ENCODE measurements at regions not wholly inside any gene's neighbourhood (a gene's known extent, or its start where the extent isn't known, plus 50 kb on each side); places are given as distances from the start of the nearest gene placed in this dataset.
"Not testable (repeated sequence)": the region's sequence is repeated elsewhere in the genome, so short reads cannot be mapped to it uniquely, and the experiment has no call there.

- not testable (repeated sequence) for H3K9me3 Mint-ChIP-seq (ENCODE audit: unreplicated experiment)
Measured at GRCh38 chr1:143799568-143800187, 172.1 kb downstream of the FAM72C start.

GRCh38 chr1:143796369-143796768 lies 175.4 kb downstream of the FAM72C start:
- not testable (repeated sequence) for H3K27me3 Mint-ChIP-seq (ENCODE audit: unreplicated experiment); H3K9me3 Mint-ChIP-seq (ENCODE audit: unreplicated experiment); H3K36me3 Mint-ChIP-seq (ENCODE audit: unreplicated experiment); DNase-seq; H3K4me3 Mint-ChIP-seq (ENCODE audit: unreplicated experiment); H3K4me1 Mint-ChIP-seq (ENCODE audit: low read depth, unreplicated experiment); H3K27ac Mint-ChIP-seq (ENCODE audit: unreplicated experiment)

More at GRCh38 chr1:143799568-143800187, 172.1 kb downstream of the FAM72C start:
- H3K27ac Mint-ChIP-seq (ENCODE audit: unreplicated experiment); DNase-seq; H3K4me3 Mint-ChIP-seq (ENCODE audit: unreplicated experiment); H3K4me1 Mint-ChIP-seq (ENCODE audit: low read depth, unreplicated experiment); H3K36me3 Mint-ChIP-seq (ENCODE audit: unreplicated experiment); H3K27me3 Mint-ChIP-seq (ENCODE audit: unreplicated experiment): not testable (repeated sequence)

DNA sequence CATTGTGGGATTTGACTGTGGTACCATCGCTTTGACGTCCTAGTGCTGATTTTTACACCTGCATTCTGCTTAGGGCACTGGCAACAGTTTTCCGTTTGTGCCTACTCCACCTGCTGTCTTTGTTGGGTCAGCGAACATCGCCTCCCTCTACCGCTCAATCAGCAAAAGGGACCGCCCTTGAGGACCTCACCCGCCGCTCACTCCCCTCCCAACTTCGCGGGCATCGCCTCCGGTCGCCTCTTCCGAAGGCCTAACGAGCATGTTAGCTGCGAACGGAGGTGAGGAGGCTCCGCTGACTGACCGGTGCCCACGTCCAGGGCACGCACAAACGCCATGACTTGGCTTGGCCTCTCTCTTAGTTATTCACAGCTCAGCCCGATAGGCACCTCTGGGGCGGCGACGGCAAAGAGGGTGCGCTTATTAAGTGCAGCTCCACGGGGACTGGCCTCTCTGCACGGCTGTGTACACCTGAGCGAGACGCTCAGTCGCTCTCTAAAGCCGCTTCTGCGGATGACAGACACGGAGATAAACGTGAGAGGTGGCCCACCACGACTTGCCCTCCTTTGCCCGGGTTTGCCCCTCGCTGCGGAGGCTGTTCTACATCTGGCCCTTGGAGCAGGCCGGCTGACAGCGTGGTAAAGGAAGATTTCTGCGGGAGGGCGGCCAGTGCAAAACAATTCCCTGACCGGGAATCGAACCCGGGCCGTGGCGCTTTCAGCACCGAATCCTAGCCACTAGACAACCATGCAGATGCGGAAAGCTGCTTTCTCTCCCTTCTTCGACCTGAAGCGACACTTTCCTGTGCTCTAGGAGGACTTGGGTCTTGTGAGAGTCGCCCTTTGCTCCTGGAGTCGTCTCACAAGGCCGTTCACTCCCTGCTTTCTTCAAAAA lies 179.5 kb downstream of the FAM72C start:
- H3K9me3 Mint-ChIP-seq (ENCODE audit: unreplicated experiment); H3K27me3 Mint-ChIP-seq (ENCODE audit: unreplicated experiment); H3K4me3 Mint-ChIP-seq (ENCODE audit: unreplicated experiment); H3K36me3 Mint-ChIP-seq (ENCODE audit: unreplicated experiment); H3K27ac Mint-ChIP-seq (ENCODE audit: unreplicated experiment); H3K4me1 Mint-ChIP-seq (ENCODE audit: low read depth, unreplicated experiment); DNase-seq: not testable (repeated sequence)

DNA sequence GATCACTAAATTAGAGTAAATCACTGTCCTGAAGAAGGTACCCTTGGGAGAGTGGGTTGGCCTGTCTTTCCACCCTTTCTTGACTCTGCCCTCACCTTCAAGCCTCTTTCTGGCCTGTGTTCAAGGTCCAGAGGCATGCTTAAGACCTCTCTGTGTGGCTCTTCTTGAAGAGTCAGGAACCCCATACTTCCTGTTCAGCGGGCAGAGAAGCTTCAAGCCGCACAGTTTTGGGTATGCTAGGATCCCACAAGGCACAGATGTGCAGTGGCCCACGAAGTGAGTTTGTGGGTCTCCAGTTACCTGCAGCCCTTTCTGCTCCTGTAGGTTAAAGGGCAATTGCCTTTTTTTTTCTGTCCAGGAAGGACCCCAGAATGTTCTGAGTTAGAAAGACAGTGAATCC lies 185.4 kb downstream of the FAM72C start:
- not testable (repeated sequence) for H3K27ac Mint-ChIP-seq (ENCODE audit: unreplicated experiment); DNase-seq; H3K4me3 Mint-ChIP-seq (ENCODE audit: unreplicated experiment); H3K9me3 Mint-ChIP-seq (ENCODE audit: unreplicated experiment); H3K4me1 Mint-ChIP-seq (ENCODE audit: low read depth, unreplicated experiment); H3K36me3 Mint-ChIP-seq (ENCODE audit: unreplicated experiment); H3K27me3 Mint-ChIP-seq (ENCODE audit: unreplicated experiment)

DNA sequence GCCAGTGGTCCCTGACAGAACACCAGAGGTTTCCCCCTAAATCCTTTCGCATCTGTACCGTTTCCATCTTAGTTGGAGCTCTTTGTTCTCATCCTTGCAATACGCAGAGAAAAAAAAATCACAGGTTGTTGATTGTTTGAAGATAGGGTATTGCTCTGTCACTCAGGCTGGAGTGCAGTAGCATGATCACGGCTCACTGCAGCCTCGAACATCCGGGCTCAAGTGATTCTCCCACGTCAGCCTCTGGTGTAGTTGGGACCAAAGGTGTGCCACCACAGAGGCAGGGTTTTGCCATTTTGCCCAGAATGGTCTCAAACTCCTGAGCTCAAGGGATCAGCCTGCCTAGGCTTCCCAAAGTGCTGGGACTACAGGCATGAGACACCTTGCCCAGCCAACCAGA lies 185.9 kb downstream of the FAM72C start:
- not testable (repeated sequence) for H3K4me3 Mint-ChIP-seq (ENCODE audit: unreplicated experiment); H3K27me3 Mint-ChIP-seq (ENCODE audit: unreplicated experiment); H3K4me1 Mint-ChIP-seq (ENCODE audit: low read depth, unreplicated experiment); DNase-seq; H3K36me3 Mint-ChIP-seq (ENCODE audit: unreplicated experiment); H3K9me3 Mint-ChIP-seq (ENCODE audit: unreplicated experiment); H3K27ac Mint-ChIP-seq (ENCODE audit: unreplicated experiment)

DNA sequence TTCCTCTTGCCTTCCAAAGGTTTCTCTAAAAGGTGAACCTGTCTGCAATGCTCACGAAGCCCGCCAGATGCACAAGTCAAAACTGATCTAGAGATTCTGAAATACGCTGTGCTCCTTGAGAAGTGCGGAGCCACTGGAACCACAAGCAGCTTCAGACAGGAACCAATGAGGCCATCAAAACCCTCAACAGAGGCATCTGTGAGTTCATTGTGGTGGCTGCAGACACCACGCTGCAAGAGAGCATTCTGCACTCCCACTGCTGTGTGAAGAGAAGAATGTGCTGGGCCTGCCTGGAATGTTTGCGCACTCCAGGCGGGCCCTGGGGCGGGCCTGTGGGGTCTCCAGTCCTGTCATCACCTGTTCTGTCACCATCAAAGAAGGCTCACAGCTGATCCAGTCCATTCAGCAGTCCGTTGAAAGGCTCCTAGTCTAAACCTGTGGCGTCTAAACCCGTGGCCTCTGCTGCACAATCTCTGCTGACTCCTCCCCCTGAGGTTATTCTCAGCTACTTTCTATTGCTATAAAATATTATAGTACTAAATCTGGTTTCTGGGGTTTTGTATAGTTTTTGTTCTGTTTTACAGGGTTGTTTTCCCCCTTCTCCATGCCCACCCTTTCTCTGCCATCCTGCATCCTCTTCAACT lies 187.4 kb downstream of the FAM72C start:
- H3K27ac Mint-ChIP-seq (ENCODE audit: unreplicated experiment); H3K27me3 Mint-ChIP-seq (ENCODE audit: unreplicated experiment); H3K4me3 Mint-ChIP-seq (ENCODE audit: unreplicated experiment); H3K9me3 Mint-ChIP-seq (ENCODE audit: unreplicated experiment); H3K36me3 Mint-ChIP-seq (ENCODE audit: unreplicated experiment); H3K4me1 Mint-ChIP-seq (ENCODE audit: low read depth, unreplicated experiment); DNase-seq: not testable (repeated sequence)

GRCh38 chr1:143778178-143778577 lies 193.6 kb downstream of the FAM72C start:
- not testable (repeated sequence) for H3K4me3 Mint-ChIP-seq (ENCODE audit: unreplicated experiment); H3K27me3 Mint-ChIP-seq (ENCODE audit: unreplicated experiment); H3K27ac Mint-ChIP-seq (ENCODE audit: unreplicated experiment); H3K4me1 Mint-ChIP-seq (ENCODE audit: low read depth, unreplicated experiment); H3K9me3 Mint-ChIP-seq (ENCODE audit: unreplicated experiment); H3K36me3 Mint-ChIP-seq (ENCODE audit: unreplicated experiment); DNase-seq

GRCh38 chr1:143764831-143765230 lies 207.0 kb downstream of the FAM72C start:
- not testable (repeated sequence) for H3K27ac Mint-ChIP-seq (ENCODE audit: unreplicated experiment)

DNA sequence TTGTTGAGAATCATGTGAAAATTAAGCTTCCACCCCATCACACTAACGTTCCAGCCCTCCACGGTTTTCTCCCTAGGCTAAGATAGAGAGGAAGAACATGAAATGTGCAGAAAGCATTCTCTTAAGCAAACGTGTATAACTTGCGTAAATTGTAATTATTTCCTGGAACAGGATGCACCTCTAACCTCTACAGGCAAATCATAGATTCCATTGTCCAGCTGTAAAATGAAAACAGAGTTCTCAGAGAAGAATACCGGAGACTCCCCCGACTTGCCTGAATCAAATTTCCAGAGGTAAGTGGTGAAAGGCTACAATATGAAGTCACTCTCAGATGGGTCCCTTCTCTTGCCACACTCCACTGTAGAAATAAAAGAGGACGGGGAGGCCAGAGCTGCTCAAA lies 211.4 kb downstream of the FAM72C start:
- H3K27ac Mint-ChIP-seq (ENCODE audit: unreplicated experiment); DNase-seq; H3K4me3 Mint-ChIP-seq (ENCODE audit: unreplicated experiment); H3K9me3 Mint-ChIP-seq (ENCODE audit: unreplicated experiment); H3K27me3 Mint-ChIP-seq (ENCODE audit: unreplicated experiment); H3K36me3 Mint-ChIP-seq (ENCODE audit: unreplicated experiment); H3K4me1 Mint-ChIP-seq (ENCODE audit: low read depth, unreplicated experiment): not testable (repeated sequence)

More at GRCh38 chr1:143764831-143765230, 207.0 kb downstream of the FAM72C start:
- H3K36me3 Mint-ChIP-seq (ENCODE audit: unreplicated experiment); H3K9me3 Mint-ChIP-seq (ENCODE audit: unreplicated experiment); H3K4me3 Mint-ChIP-seq (ENCODE audit: unreplicated experiment); H3K27me3 Mint-ChIP-seq (ENCODE audit: unreplicated experiment); DNase-seq; H3K4me1 Mint-ChIP-seq (ENCODE audit: low read depth, unreplicated experiment): not testable (repeated sequence)

- not testable (repeated sequence) for H3K4me1 Mint-ChIP-seq (ENCODE audit: low read depth, unreplicated experiment); H3K36me3 Mint-ChIP-seq (ENCODE audit: unreplicated experiment); H3K27me3 Mint-ChIP-seq (ENCODE audit: unreplicated experiment); H3K9me3 Mint-ChIP-seq (ENCODE audit: unreplicated experiment); H3K27ac Mint-ChIP-seq (ENCODE audit: unreplicated experiment); H3K4me3 Mint-ChIP-seq (ENCODE audit: unreplicated experiment); DNase-seq
Measured at GRCh38 chr1:143755961-143756360, 215.8 kb downstream of the FAM72C start.

All from glutamatergic neuron (in vitro differentiated cells).